ENCODE measurements at regions not wholly inside any gene's neighbourhood (a gene's known extent, or its start where the extent isn't known, plus 50 kb on each side); places are given as distances from the start of the nearest gene placed in this dataset.

DNA sequence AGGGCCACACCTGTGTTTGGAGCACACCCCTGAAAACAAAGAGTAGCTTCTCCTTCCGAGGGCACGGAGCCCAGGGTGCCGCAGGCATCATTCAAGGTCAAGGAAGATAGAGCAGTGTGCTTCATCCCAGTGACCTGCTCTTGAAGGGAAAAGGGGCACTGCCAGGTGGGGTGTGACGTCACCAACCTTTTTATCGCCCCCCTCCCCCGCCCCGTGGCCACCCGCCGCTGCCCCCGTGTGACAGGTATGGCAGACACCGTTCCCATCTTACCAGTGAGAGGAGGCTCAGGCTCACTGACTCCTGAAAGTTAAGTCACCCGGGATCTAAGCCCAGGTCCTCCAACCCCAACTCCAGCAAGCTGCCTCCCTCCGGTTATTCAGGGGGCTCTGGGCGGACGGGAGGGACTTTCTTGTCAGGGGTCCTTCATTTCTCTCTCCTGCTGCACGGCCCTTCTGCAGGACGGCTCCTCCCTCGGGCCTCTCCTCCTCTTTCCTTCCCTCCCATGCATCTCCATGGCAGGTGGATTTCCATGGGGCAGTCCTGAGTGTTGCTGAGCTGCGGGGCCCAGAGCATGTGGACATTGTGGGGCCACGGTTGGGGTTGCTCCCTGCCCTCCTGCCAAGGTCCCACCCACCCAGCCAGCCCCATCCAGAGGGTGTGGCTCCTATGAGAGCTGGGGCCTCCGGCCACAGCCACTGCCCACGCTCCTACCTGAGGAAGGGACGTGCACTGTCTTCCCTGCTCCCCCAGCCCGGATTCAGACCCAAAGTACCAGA is 114.1 kb upstream of the HDAC4 start:
- TF ChIP-seq, protein P1, sequence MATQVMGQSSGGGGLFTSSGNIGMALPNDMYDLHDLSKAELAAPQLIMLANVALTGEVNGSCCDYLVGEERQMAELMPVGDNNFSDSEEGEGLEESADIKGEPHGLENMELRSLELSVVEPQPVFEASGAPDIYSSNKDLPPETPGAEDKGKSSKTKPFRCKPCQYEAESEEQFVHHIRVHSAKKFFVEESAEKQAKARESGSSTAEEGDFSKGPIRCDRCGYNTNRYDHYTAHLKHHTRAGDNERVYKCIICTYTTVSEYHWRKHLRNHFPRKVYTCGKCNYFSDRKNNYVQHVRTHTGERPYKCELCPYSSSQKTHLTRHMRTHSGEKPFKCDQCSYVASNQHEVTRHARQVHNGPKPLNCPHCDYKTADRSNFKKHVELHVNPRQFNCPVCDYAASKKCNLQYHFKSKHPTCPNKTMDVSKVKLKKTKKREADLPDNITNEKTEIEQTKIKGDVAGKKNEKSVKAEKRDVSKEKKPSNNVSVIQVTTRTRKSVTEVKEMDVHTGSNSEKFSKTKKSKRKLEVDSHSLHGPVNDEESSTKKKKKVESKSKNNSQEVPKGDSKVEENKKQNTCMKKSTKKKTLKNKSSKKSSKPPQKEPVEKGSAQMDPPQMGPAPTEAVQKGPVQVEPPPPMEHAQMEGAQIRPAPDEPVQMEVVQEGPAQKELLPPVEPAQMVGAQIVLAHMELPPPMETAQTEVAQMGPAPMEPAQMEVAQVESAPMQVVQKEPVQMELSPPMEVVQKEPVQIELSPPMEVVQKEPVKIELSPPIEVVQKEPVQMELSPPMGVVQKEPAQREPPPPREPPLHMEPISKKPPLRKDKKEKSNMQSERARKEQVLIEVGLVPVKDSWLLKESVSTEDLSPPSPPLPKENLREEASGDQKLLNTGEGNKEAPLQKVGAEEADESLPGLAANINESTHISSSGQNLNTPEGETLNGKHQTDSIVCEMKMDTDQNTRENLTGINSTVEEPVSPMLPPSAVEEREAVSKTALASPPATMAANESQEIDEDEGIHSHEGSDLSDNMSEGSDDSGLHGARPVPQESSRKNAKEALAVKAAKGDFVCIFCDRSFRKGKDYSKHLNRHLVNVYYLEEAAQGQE (IDR thresholded peaks at IDR 0.05; ENCODE audit: insufficient read depth in 1 of 2, low read depth in 2 of 2, low read length in 2 of 2) = no peak
- TF ChIP-seq POLR2AphosphoS5 (IDR thresholded peaks at IDR 0.05; ENCODE audit: low read depth, low read length) = no peak
